Fibroblast of skin of right quadriceps (primary cell): ENCODE measurements at regions not wholly inside any gene's neighbourhood (a gene's known extent, or its start where the extent isn't known, plus 50 kb on each side); places are given as distances from the start of the nearest gene placed in this dataset.
A peak's percentile ranks its signal among the peaks of the same experiment; 100 is the strongest.
"Not testable (repeated sequence)": the region's sequence is repeated elsewhere in the genome, so short reads cannot be mapped to it uniquely, and the experiment has no call there.

Experiments
- DNase-seq: peaks from one replicate; pipeline ENCODE4 v3.0.0-alpha.2; 2013

DNA sequence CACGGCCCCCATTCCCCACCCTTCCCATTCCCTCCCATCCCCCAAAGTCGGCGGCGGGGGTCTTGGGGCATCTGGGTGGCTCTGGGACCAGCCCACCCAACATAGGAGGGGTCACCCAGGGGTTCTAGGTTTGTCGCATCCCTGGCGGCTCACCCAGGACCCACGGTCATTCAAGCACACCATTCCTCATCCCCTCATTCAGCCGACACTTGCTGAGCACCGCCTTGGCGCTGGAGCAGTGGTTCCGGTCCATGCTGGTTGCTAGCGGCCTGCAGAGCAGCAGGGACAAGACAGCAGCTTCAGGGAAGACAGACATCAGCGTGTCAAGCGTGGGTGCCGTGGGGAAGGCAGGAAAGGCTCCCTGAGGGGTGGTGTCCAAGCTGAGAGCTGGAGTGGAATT, 50.5 kb upstream of the OTOS start:
- no peak for DNase-seq

GRCh38 chr2:240192661-240193060, 52.2 kb upstream of the OTOS start:
- DNase-seq = no peak

DNA sequence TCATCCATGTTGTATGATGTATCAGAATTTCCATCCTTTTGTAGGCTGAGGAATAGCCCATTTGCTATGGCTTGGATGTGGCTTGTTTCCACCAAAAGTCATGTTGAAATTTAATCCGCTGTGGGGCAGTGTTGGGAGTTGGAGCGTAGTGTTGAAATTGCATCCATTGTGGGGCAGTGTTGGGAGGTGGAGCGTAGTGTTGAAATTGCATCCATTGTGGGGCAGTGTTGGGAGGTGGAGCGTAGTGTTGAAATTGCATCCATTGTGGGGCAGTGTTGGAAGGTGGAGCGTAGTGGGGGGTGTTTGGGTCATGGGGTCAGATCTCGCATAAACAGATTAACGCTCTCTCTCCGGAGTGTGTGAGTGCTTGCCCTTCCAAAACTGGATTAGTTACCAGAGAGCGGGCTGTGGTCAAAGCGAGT, 53.9 kb upstream of the OTOS start:
- not testable (repeated sequence) for DNase-seq

DNA sequence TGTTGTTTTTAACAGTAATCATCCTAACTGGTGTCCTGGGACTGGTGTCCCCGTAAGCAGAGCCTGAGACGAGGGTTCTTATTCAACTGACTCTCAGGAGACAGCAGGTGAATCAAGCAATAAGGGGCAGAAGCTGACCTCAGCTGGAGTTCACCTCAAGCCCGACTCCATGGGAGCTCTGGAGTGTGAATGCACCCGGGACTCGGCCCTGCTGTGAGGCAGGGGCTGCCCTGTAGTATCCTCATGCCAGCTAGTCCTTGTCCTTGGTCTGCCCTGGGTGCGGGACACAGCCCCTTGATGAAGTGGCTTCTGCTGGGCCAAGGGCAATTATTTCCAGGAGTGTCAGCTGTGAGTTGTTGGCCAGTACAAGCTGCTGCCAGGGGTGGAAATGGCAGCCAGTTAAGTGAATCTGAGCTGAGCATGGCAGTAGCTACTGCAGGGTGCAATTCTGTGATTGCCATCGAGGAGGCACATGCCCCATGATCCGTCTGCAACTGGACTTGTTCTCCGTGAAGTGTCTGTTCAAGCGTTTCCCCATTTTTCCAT, 54.9 kb upstream of the OTOS start:
- no peak for DNase-seq

- DNase-seq = no peak
Measured at GRCh38 chr2:240196716-240197461, 56.4 kb upstream of the OTOS start.

GRCh38 chr2:240197462-240198139, 57.1 kb upstream of the OTOS start:
- no peak for DNase-seq

GRCh38 chr2:240198226-240198625, 57.8 kb upstream of the OTOS start:
- DNase-seq = no peak

GRCh38 chr2:240199133-240199870, 58.8 kb upstream of the OTOS start:
- DNase-seq = no peak

GRCh38 chr2:240200230-240201051, 60.0 kb upstream of the OTOS start:
- DNase-seq = no peak

DNA sequence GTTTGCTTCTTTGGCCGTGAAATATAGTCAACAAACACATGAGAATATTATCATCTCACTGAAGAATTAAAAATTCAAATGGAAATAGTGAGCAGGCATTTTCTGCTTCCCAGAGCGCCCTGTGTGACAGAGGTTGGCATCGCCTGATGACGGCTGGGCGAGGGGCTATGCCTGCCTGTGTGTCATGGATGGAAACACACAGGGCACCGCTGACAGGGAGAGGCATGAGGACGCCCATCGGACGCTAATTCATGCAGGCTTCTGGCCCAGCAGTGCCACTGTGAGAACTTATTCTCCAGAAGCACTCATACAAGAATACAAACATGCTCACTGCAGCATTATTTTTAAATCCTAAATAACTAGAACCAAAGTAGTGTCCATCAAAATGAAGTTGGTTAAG, 61.4 kb upstream of the OTOS start:
- DNase-seq = no peak

DNA sequence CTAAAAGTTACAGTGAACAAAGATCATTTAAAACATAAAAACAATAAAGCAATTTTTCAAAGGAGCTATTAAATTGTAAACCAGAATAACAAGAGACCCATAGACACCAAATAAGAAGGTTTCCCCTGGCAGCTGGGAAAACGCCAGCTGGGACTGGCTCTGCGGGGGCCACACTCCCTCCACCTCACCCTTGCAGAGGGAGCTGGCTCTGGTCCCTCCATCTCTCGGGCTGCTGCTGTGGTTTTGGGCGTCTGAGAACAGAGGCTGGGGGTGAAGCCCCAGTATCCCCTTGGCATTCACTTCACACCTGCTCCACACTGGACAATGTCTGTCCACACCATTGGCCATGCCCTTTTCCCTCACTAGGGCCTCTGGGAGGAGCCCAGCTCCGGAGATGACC, 62.1 kb upstream of the OTOS start:
- DNase-seq = no peak

- no peak for DNase-seq
Measured at GRCh38 chr2:240203031-240203787, 62.8 kb upstream of the OTOS start.

DNA sequence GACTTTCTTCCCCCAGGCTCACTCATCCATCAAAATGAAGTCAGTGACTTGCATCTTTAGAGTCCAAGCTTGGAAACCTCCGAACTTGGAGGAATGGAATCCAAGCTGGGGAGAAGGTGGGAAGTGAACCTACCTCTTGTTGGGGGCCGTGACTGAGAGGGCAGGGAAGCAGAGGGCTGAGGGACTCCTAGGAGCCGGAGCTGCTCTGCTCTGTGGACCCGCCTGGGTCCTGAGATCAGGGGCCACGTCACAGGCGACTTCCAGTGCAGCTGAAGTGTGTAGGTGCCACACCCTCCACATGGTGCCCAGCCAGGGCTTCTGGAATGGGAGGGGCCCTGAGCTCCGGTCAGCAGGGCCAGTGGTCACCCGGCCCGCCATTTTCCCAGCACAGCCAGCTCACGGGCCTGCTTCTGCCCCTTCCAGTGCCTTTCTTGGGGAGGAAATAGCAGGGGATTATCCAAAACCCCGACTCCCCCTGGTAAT, 63.4 kb upstream of the OTOS start:
- no peak for DNase-seq

- DNase-seq = no peak
Measured at GRCh38 chr2:240204431-240205276, 64.2 kb upstream of the OTOS start.

DNA sequence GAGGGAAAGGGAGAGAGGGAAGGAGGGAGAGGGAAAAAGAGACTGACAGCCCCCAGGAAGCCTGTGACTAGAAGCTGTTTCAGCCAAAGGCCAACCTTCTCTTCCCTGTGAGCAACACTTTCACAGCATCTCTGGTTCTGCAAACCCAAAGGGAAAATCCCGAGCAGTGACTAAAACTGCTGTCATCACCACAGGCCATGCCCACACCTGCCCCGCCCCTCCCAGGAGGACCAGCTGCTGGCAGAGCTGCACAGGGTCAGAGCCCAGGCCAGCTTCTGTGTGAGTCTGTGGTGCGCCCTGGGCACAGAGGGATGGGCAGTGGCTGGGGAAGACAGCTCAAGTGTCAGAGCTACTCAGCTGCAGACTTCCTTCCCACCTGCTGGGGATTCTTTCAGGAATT, 64.9 kb upstream of the OTOS start:
- DNase-seq = peak; percentile 22

DNA sequence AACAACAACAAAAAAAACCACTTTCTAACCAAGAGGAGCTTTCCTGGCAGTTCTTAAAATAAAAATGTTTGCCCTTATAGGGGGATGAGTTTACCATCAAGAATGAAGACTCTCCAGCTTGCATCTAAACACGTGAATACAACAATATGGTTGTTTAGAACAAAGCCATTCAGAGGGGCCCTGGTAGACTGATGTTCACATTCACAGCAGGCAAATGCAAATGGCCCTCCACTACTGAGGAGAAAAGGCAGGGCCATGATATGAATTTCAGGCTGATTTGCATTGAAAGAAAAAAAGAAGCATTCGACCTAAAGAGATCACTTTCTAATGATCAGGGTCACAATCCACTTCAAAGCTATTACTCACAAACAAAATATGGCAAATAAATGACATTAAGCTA, 65.3 kb upstream of the OTOS start:
- no peak for DNase-seq

GRCh38 chr2:240206630-240207029, 66.2 kb upstream of the OTOS start:
- no peak for DNase-seq

- no peak for DNase-seq
Measured at GRCh38 chr2:240207661-240208060, 67.2 kb upstream of the OTOS start.

GRCh38 chr2:240208096-240208495, 67.6 kb upstream of the OTOS start:
- no peak for DNase-seq

DNA sequence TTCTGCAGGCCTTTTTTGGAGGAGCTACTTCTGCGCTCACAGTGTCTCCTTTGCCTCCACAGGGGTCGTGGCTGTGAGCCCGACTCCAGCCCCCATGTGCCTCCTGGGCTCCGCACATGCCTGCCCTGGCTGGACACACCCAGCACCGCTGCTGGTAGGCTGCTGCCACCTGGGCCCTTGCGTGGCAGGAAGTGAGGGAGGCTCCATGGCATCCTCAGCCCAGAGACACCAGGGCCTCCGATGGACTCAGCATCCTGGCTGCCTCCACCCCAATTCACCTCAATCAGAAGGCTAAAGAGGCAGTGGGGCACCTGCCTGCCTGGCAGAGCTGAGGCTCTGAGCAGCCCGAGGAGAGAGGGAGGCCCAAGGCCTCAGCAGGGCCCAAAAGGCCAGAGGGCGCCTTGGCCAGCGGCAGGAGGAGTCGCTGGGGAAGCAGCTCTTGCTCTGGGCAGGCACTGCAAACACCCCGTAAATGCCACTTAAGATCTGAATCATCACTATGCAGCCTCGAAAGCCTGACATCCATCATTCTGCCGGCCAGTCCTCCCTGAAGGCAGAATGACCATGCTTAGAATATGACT, 68.3 kb upstream of the OTOS start:
- DNase-seq = no peak
